Endothelial cell (in vitro differentiated cells): ENCODE measurements at regions not wholly inside any gene's neighbourhood (a gene's known extent, or its start where the extent isn't known, plus 50 kb on each side); places are given as distances from the start of the nearest gene placed in this dataset.

ENCODE experiments used
- DNase-seq: peaks from one replicate; pipeline ENCODE4 v3.0.0; 2021; ENCODE audit warnings: low spot score
- H3K27ac Mint-ChIP-seq: one replicate; pipeline ENCODE4 v1.8.0; 2021; ENCODE audit warnings: mixed read lengths, inconsistent platforms; ENCODE audit not compliant: unreplicated experiment
- H3K27me3 Mint-ChIP-seq: one replicate; pipeline ENCODE4 v1.8.0; 2021; ENCODE audit warnings: mild to moderate bottlenecking, moderate library complexity, mixed read lengths, inconsistent platforms; ENCODE audit not compliant: unreplicated experiment
- H3K36me3 Mint-ChIP-seq: one replicate; pipeline ENCODE4 v1.8.0; 2021; ENCODE audit warnings: mild to moderate bottlenecking, low read depth, mixed read lengths, inconsistent platforms; ENCODE audit not compliant: unreplicated experiment
- H3K4me1 Mint-ChIP-seq: one replicate; pipeline ENCODE4 v1.8.0; 2021; ENCODE audit warnings: mild to moderate bottlenecking, mixed read lengths, inconsistent platforms; ENCODE audit not compliant: unreplicated experiment
- H3K4me3 Mint-ChIP-seq: one replicate; pipeline ENCODE4 v1.8.0; 2021; ENCODE audit warnings: mild to moderate bottlenecking, mixed read lengths, inconsistent platforms; ENCODE audit not compliant: unreplicated experiment
- H3K9me3 Mint-ChIP-seq: one replicate; pipeline ENCODE4 v1.8.0; 2021; ENCODE audit warnings: mixed read lengths, inconsistent platforms; ENCODE audit not compliant: unreplicated experiment
- CTCF ChIP-seq: fragments of 200-600 bp; sonication (generic); IDR thresholded peaks from one replicate; pipeline ENCODE4 v1.5.0; 2021; ENCODE audit warnings: antibody characterized with exemption; ENCODE audit not compliant: unreplicated experiment

GRCh38 chr2:11955884-11956291, 209.5 kb downstream of the LPIN1 start:
- Mint-ChIP-seq H3K36me3 (no peaks in the 10 kb centered on the region), H3K4me3 (no peak overlapping the region), H3K9me3 (no peaks in the 10 kb centered on the region), H3K4me1 (no peaks in the 10 kb centered on the region), H3K27ac (no peak overlapping the region), H3K27me3 (peaks cover 1% of the 10 kb centered on the region)
- no peak for TF ChIP-seq CTCF
- no peak for DNase-seq

DNA sequence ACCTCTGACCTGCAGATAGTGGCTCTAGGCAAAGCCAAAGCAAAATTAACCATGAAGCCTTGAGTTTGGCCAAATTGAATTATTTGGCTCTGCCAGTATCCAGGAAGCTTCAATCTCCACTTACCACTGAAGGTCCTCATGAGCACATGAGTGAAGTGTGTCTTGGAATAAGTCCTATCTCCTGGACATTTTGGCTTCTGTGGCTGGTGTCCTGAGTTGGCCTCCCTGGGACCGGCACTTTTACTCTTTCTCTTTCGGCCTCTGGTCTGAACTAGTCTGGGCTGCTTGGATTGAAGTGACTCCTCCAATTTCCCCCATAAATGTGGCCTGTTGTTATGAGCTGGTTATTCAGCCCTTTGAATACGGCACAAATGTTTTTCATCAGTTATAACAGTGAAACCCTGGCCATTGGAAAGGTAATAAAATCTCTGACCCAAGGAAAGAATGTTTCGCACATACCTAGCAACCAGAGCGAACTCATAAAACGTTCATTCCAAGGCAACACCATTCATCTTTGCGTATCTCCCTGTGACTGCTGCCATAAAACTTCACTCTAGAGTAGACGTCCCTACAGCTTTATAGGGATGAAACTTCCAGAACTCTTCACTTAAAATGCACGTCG, 216.4 kb downstream of the LPIN1 start:
- Mint-ChIP-seq H3K36me3 (no peaks in the 10 kb centered on the region), H3K27ac (no peak overlapping the region), H3K4me3 (no peak overlapping the region), H3K9me3 (no peaks in the 10 kb centered on the region), H3K27me3 (no peaks in the 10 kb centered on the region), H3K4me1 (no peaks in the 10 kb centered on the region)
- no peak for DNase-seq
- TF ChIP-seq CTCF: no peak

GRCh38 chr2:11963966-11964365, 217.5 kb downstream of the LPIN1 start:
- no peaks in the 10 kb centered on the region for H3K27me3 Mint-ChIP-seq
- no peak for DNase-seq
- no peak for TF ChIP-seq CTCF
- H3K4me3 Mint-ChIP-seq: no peak overlapping the region
- H3K36me3 Mint-ChIP-seq: no peaks in the 10 kb centered on the region
- no peak overlapping the region for H3K27ac Mint-ChIP-seq
- no peaks in the 10 kb centered on the region for H3K9me3 Mint-ChIP-seq
- H3K4me1 Mint-ChIP-seq: no peaks in the 10 kb centered on the region

- Mint-ChIP-seq H3K4me1 (no peaks in the 10 kb centered on the region), H3K27me3 (peaks cover 2% of the 10 kb centered on the region), H3K4me3 (no peak overlapping the region), H3K36me3 (no peaks in the 10 kb centered on the region), H3K27ac (no peak overlapping the region), H3K9me3 (no peaks in the 10 kb centered on the region)
- DNase-seq: no peak
- TF ChIP-seq CTCF: no peak
These were observed 221.6 kb downstream of the LPIN1 start for GRCh38 chr2:11967946-11968465.

- H3K27ac Mint-ChIP-seq: no peak overlapping the region
- H3K9me3 Mint-ChIP-seq: no peaks in the 10 kb centered on the region
- no peak overlapping the region for H3K4me3 Mint-ChIP-seq
- TF ChIP-seq CTCF: no peak
- no peak for DNase-seq
- no peaks in the 10 kb centered on the region for H3K4me1 Mint-ChIP-seq
- H3K27me3 Mint-ChIP-seq: peaks cover 2% of the 10 kb centered on the region
- H3K36me3 Mint-ChIP-seq: no peaks in the 10 kb centered on the region
These were observed 222.1 kb downstream of the LPIN1 start for GRCh38 chr2:11968521-11968920.
